Keratinocyte (primary cell): ENCODE measurements at regions not wholly inside any gene's neighbourhood (a gene's known extent, or its start where the extent isn't known, plus 50 kb on each side); places are given as distances from the start of the nearest gene placed in this dataset.
A peak's percentile ranks its signal among the peaks of the same experiment; 100 is the strongest.

Source experiments
- DNase-seq: peaks from one replicate; pipeline ENCODE4 v3.0.0-alpha.2; 2011; ENCODE audit warnings: low read depth, missing footprints, low spot score
- FAIRE-seq: peaks from 2 replicates; lab custom pipeline; 2011; peaks lifted over from hg19 to GRCh38; lab: Jason Lieb, UNC
- H2AFZ ChIP-seq: 2 replicates; pipeline ENCODE4 v1.6.0; 2012; ENCODE audit warnings: low read length, control low read depth, inconsistent platforms; ENCODE audit not compliant: control insufficient read depth
- H3K27ac ChIP-seq: 2 replicates; pipeline ENCODE4 v1.5.1; 2011; ENCODE audit warnings: low read length; ENCODE audit not compliant: control insufficient read depth, insufficient read depth
- H3K27me3 ChIP-seq: 3 replicates; pipeline ENCODE4 v1.6.0; 2011; ENCODE audit warnings: low read length; ENCODE audit not compliant: control insufficient read depth, insufficient read depth; ENCODE audit errors: extremely low read depth
- H3K36me3 ChIP-seq, 2 experiments: 2 replicates in 1 of 2; 3 replicates in 1 of 2; pipeline ENCODE4 v1.5.1; 2011; ENCODE audit warnings: low read length in 2 of 2, mild to moderate bottlenecking in 1 of 2; ENCODE audit not compliant: control insufficient read depth in 2 of 2, insufficient read depth in 2 of 2; ENCODE audit errors: extremely low read depth in 1 of 2
- H3K4me1 ChIP-seq: 3 replicates; pipeline ENCODE4 v1.5.1; 2011; ENCODE audit warnings: low read length; ENCODE audit not compliant: control insufficient read depth, insufficient read depth; ENCODE audit errors: extremely low read depth
- H3K4me2 ChIP-seq: 3 replicates; pipeline ENCODE4 v1.6.0; 2011; ENCODE audit warnings: low read depth, low read length; ENCODE audit not compliant: control insufficient read depth, insufficient read depth; ENCODE audit errors: extremely low read depth
- H3K4me3 ChIP-seq, 3 experiments: fragments of 200-600 bp in 1 of 3; sonication (generic) in 1 of 3; 2 replicates in 2 of 3; 3 replicates in 1 of 3; pipeline ENCODE4 v1.5.1; 2011 to 2016; ENCODE audit warnings: low read length in 3 of 3, mild to moderate bottlenecking in 3 of 3, control low read depth in 2 of 3, inconsistent platforms in 1 of 3, low read depth in 1 of 3, mixed read lengths in 1 of 3, mixed run types in 1 of 3, moderate library complexity in 1 of 3; ENCODE audit not compliant: control insufficient read depth in 2 of 3, insufficient read depth in 2 of 3; ENCODE audit errors: extremely low read depth in 1 of 3
- H3K79me2 ChIP-seq: 2 replicates; pipeline ENCODE4 v1.6.0; 2012; ENCODE audit warnings: low read length; ENCODE audit not compliant: control insufficient read depth, insufficient read depth
- H3K9ac ChIP-seq: 3 replicates; pipeline ENCODE4 v1.6.0; 2011; ENCODE audit warnings: low read length; ENCODE audit not compliant: control insufficient read depth, insufficient read depth; ENCODE audit errors: extremely low read depth
- H3K9me1 ChIP-seq: 3 replicates; pipeline ENCODE4 v1.6.0; 2011; ENCODE audit warnings: low read length; ENCODE audit not compliant: control insufficient read depth, insufficient read depth; ENCODE audit errors: extremely low read depth
- H3K9me3 ChIP-seq: 2 replicates; pipeline ENCODE4 v1.5.1; 2012; ENCODE audit warnings: low read depth, low read length; ENCODE audit not compliant: control insufficient read depth
- H4K20me1 ChIP-seq: 3 replicates; pipeline ENCODE4 v1.6.0; 2011; ENCODE audit warnings: low read length; ENCODE audit not compliant: control insufficient read depth, insufficient read depth; ENCODE audit errors: extremely low read depth
- EZH2 ChIP-seq: IDR thresholded peaks from one replicate; pipeline ENCODE4 v1.6.1; 2012; ENCODE audit warnings: inconsistent platforms, mild to moderate bottlenecking, low read length, moderate library complexity
- dilution Hi-C: fragments of 300-500 bp; cut with MboI; formaldehyde crosslinking; loops from one replicate; pipeline ENCODE4 v1.7.0; 2020; ENCODE audit warnings: low sequenced_read_pairs; ENCODE audit not compliant: extremely low pct_ligation_motif_present
- TF ChIP-seq, protein P1 (sequence below), 3 experiments: IDR thresholded peaks in 1 of 3; conservative IDR thresholded peaks in 1 of 3; optimal IDR thresholded peaks in 1 of 3; 2 replicates in 2 of 3; 3 replicates in 1 of 3; pipeline versions ENCODE3 to v1.5.1; 2011; ENCODE audit warnings: low read length in 3 of 3, mild to moderate bottlenecking in 3 of 3, moderate library complexity in 2 of 3, control low read depth in 1 of 3, inconsistent platforms in 1 of 3; ENCODE audit not compliant: insufficient read depth in 2 of 3; ENCODE audit errors: extremely low read depth in 1 of 3

- Histone ChIP-seq H3K79me2 (no peaks in the 10 kb centered on the region), H2AFZ (no peak overlapping the region), H3K4me3 (no peak overlapping the region), H3K9ac (no peak overlapping the region), H3K27me3 (peaks cover 3% of the 10 kb centered on the region), H3K36me3 (no peaks in the 10 kb centered on the region), H3K27ac (no peak overlapping the region), H3K4me2 (no peak overlapping the region), H4K20me1 (no peaks in the 10 kb centered on the region), H3K4me1 (no peaks in the 10 kb centered on the region), H3K9me3 (no peaks in the 10 kb centered on the region), H3K9me1 (no peaks in the 10 kb centered on the region)
- FAIRE-seq: peak; percentile 20
- dilution Hi-C loops: no loop called here
- DNase-seq: no peak
- TF ChIP-seq, protein P1, sequence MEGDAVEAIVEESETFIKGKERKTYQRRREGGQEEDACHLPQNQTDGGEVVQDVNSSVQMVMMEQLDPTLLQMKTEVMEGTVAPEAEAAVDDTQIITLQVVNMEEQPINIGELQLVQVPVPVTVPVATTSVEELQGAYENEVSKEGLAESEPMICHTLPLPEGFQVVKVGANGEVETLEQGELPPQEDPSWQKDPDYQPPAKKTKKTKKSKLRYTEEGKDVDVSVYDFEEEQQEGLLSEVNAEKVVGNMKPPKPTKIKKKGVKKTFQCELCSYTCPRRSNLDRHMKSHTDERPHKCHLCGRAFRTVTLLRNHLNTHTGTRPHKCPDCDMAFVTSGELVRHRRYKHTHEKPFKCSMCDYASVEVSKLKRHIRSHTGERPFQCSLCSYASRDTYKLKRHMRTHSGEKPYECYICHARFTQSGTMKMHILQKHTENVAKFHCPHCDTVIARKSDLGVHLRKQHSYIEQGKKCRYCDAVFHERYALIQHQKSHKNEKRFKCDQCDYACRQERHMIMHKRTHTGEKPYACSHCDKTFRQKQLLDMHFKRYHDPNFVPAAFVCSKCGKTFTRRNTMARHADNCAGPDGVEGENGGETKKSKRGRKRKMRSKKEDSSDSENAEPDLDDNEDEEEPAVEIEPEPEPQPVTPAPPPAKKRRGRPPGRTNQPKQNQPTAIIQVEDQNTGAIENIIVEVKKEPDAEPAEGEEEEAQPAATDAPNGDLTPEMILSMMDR (optimal IDR thresholded peaks at IDR 0.05 in 1 of 3, IDR thresholded peaks at IDR 0.05 in 1 of 3, conservative IDR thresholded peaks at IDR 0.05 in 1 of 3; ENCODE audit: extremely low read depth in 1 of 3, insufficient read depth in 2 of 3, low read length in 3 of 3): no peak
Observed at GRCh38 chr2:236945431-236946016, 140.2 kb upstream of the COPS8 start.

GRCh38 chr2:236946871-236947270, 138.8 kb upstream of the COPS8 start:
- no peaks in the 10 kb centered on the region for H3K79me2 ChIP-seq
- no peak overlapping the region for H3K4me3 ChIP-seq
- no peaks in the 10 kb centered on the region for H4K20me1 ChIP-seq
- H3K4me2 ChIP-seq: no peak overlapping the region
- no peak overlapping the region for H2AFZ ChIP-seq
- H3K4me1 ChIP-seq: no peaks in the 10 kb centered on the region
- dilution Hi-C loops: no loop called here
- H3K9ac ChIP-seq: no peak overlapping the region
- H3K27me3 ChIP-seq: peaks cover 3% of the 10 kb centered on the region
- TF ChIP-seq, protein P1 (optimal IDR thresholded peaks at IDR 0.05 in 1 of 3, IDR thresholded peaks at IDR 0.05 in 1 of 3, conservative IDR thresholded peaks at IDR 0.05 in 1 of 3; ENCODE audit: extremely low read depth in 1 of 3, insufficient read depth in 2 of 3, low read length in 3 of 3): no peak
- TF ChIP-seq EZH2: no peak
- FAIRE-seq (no peak), DNase-seq (no peak)
- no peaks in the 10 kb centered on the region for H3K9me3 ChIP-seq
- H3K36me3 ChIP-seq: no peaks in the 10 kb centered on the region
- H3K27ac ChIP-seq: no peak overlapping the region
- no peaks in the 10 kb centered on the region for H3K9me1 ChIP-seq
